Activated CD4-positive, CD25-positive, alpha-beta regulatory T cell treated with anti-CD3 and anti-CD28 coated beads, Interleukin-2, amount 50 U/mL, for 72 hours (primary cell): ENCODE measurements at regions not wholly inside any gene's neighbourhood (a gene's known extent, or its start where the extent isn't known, plus 50 kb on each side); places are given as distances from the start of the nearest gene placed in this dataset.
"Not testable (repeated sequence)": the region's sequence is repeated elsewhere in the genome, so short reads cannot be mapped to it uniquely, and the experiment has no call there.

Source experiments
- DNase-seq: peaks from one replicate; pipeline ENCODE4 v3.0.0; 2021

- DNase-seq, result no peak
Measured at GRCh38 chr19:30105316-30105715, 163.3 kb downstream of the URI1 start.

- no peak for DNase-seq
Measured at GRCh38 chr19:30105727-30106126, 163.7 kb downstream of the URI1 start.

- no peak for DNase-seq
Measured at GRCh38 chr19:30106417-30107095, 164.5 kb downstream of the URI1 start.

- no peak for DNase-seq
Measured at GRCh38 chr19:30107251-30107650, 165.2 kb downstream of the URI1 start.

GRCh38 chr19:30109565-30109964 lies 167.5 kb downstream of the URI1 start:
- DNase-seq, result no peak

- no peak for DNase-seq
Measured at GRCh38 chr19:30111021-30111855, 169.2 kb downstream of the URI1 start.

- DNase-seq, result no peak
Measured at GRCh38 chr19:30112171-30112570, 170.1 kb downstream of the URI1 start.

GRCh38 chr19:30112666-30113065 lies 170.6 kb downstream of the URI1 start:
- no peak for DNase-seq

GRCh38 chr19:30113186-30113585 lies 171.1 kb downstream of the URI1 start:
- no peak for DNase-seq

GRCh38 chr19:30114095-30114494 lies 172.1 kb downstream of the URI1 start:
- not testable (repeated sequence) for DNase-seq

GRCh38 chr19:30115947-30116346 lies 173.9 kb downstream of the URI1 start:
- DNase-seq, result no peak

GRCh38 chr19:30116530-30116929 lies 174.5 kb downstream of the URI1 start:
- no peak for DNase-seq

- no peak for DNase-seq
Measured at GRCh38 chr19:30116984-30117555, 175.0 kb downstream of the URI1 start.

GRCh38 chr19:30117636-30118145 lies 175.7 kb downstream of the URI1 start:
- no peak for DNase-seq

- DNase-seq, result no peak
Measured at GRCh38 chr19:30118221-30118620, 176.2 kb downstream of the URI1 start.

GRCh38 chr19:30118760-30119159 lies 176.7 kb downstream of the URI1 start:
- DNase-seq, result no peak

- DNase-seq, result no peak
Measured at GRCh38 chr19:30119180-30119908, 177.3 kb downstream of the URI1 start.

GRCh38 chr19:30120860-30121484 lies 178.9 kb downstream of the URI1 start:
- DNase-seq, result no peak

- no peak for DNase-seq
Measured at GRCh38 chr19:30122431-30122830, 180.4 kb downstream of the URI1 start.

- no peak for DNase-seq
Measured at GRCh38 chr19:30123119-30123518, 181.1 kb downstream of the URI1 start.

- no peak for DNase-seq
Measured at GRCh38 chr19:30123611-30124010, 181.6 kb downstream of the URI1 start.

GRCh38 chr19:30128211-30128610 lies 186.2 kb downstream of the URI1 start:
- DNase-seq, result no peak
